ENCODE measurements at regions not wholly inside any gene's neighbourhood (a gene's known extent, or its start where the extent isn't known, plus 50 kb on each side); places are given as distances from the start of the nearest gene placed in this dataset.

GRCh38 chr3:64939747-64940450 lies 252.1 kb upstream of the ADAMTS9 start:
- TF ChIP-seq POLR2A (IDR thresholded peaks at IDR 0.05; ENCODE audit: low read depth) (no peak), CTCF (IDR thresholded peaks at IDR 0.05) (no peak), EP300 (IDR thresholded peaks at IDR 0.05) (no peak)
